ENCODE measurements at regions not wholly inside any gene's neighbourhood (a gene's known extent, or its start where the extent isn't known, plus 50 kb on each side); places are given as distances from the start of the nearest gene placed in this dataset.

DNA sequence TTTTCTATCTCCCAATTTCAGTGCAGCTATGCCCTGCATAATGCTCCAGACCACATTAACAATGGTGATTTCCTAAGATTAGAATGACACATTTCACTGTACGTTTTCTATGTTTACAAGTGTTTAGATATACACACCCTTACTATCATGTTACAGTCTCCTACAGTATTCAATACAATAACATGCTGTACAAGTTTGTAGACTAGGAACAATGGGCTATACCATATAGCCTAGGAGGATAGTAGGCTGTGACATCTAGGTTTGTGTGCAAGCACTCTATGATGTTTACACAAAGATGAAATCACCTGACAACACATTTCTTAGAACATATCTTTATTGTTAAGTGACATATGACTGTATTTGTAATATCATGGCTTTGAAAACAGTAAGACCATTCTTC lies 1435.6 kb upstream of the NUDT12 start:
- TF ChIP-seq, protein P1, sequence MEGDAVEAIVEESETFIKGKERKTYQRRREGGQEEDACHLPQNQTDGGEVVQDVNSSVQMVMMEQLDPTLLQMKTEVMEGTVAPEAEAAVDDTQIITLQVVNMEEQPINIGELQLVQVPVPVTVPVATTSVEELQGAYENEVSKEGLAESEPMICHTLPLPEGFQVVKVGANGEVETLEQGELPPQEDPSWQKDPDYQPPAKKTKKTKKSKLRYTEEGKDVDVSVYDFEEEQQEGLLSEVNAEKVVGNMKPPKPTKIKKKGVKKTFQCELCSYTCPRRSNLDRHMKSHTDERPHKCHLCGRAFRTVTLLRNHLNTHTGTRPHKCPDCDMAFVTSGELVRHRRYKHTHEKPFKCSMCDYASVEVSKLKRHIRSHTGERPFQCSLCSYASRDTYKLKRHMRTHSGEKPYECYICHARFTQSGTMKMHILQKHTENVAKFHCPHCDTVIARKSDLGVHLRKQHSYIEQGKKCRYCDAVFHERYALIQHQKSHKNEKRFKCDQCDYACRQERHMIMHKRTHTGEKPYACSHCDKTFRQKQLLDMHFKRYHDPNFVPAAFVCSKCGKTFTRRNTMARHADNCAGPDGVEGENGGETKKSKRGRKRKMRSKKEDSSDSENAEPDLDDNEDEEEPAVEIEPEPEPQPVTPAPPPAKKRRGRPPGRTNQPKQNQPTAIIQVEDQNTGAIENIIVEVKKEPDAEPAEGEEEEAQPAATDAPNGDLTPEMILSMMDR (IDR thresholded peaks at IDR 0.05; ENCODE audit: insufficient read depth, low read depth, low read length): no peak
- no peak for TF ChIP-seq EZH2 (IDR thresholded peaks at IDR 0.05; ENCODE audit: insufficient read depth, low read length)
- Mint-ChIP-seq H3K4me3 (ENCODE audit: unreplicated experiment) (no peak overlapping the region), H3K4me1 (ENCODE audit: low read depth, unreplicated experiment) (no peaks in the 10 kb centered on the region), H3K27ac (ENCODE audit: unreplicated experiment) (no peak overlapping the region), H3K9me3 (ENCODE audit: unreplicated experiment) (no peaks in the 10 kb centered on the region), H3K27me3 (ENCODE audit: low read depth, unreplicated experiment) (no peaks in the 10 kb centered on the region), H3K36me3 (ENCODE audit: low read depth, unreplicated experiment) (no peaks in the 10 kb centered on the region)
- no peaks in the 10 kb centered on the region for H3K27me3 ChIP-seq (ENCODE audit: insufficient read depth, low read length)
- H3K4me3 ChIP-seq (ENCODE audit: insufficient read depth, low read depth, low read length): no peak overlapping the region
- FAIRE-seq (no peak), DNase-seq (ENCODE audit: low read depth) (no peak)
- H3K79me2 ChIP-seq (ENCODE audit: insufficient read depth, low read length): no peaks in the 10 kb centered on the region
- H2AFZ ChIP-seq (ENCODE audit: low read depth, low read length): no peak overlapping the region
- H3K9me3 ChIP-seq (ENCODE audit: insufficient read depth, low read depth, low read length): no peaks in the 10 kb centered on the region
- no peak overlapping the region for H3K4me2 ChIP-seq (ENCODE audit: low read length)
- no peaks in the 10 kb centered on the region for H4K20me1 ChIP-seq (ENCODE audit: insufficient read depth, low read length)
- no peak overlapping the region for H3K27ac ChIP-seq (ENCODE audit: low read depth, low read length)
- no peak overlapping the region for H3K9ac ChIP-seq (ENCODE audit: low read length)
- H3K36me3 ChIP-seq (ENCODE audit: insufficient read depth, low read length): no peaks in the 10 kb centered on the region
- H3K4me1 ChIP-seq (ENCODE audit: insufficient read depth, low read length): no peaks in the 10 kb centered on the region

DNA sequence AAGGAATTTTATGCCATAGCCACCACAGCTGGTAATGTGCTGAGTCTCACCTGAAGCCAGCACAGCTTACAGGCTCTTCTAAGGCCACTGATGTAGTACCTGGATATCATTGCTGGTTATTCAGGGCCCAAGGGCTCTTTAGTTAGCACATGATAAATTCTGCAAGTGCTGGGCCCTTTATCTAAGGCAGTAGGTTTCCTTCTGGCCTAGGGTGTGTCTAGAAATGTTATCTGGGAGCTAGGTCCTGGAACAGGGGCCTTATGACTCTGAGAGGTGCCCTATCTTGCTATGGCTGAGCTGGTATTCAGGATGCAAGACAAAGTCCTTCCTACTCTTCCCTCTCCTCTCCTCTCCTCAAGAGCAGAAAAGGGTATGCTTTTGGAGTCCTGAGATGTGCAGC lies 1424.5 kb upstream of the NUDT12 start:
- no peaks in the 10 kb centered on the region for H3K9me3 ChIP-seq (ENCODE audit: insufficient read depth, low read depth, low read length)
- Mint-ChIP-seq H3K27ac (ENCODE audit: unreplicated experiment) (no peak overlapping the region), H3K4me3 (ENCODE audit: unreplicated experiment) (no peak overlapping the region), H3K4me1 (ENCODE audit: low read depth, unreplicated experiment) (no peaks in the 10 kb centered on the region), H3K9me3 (ENCODE audit: unreplicated experiment) (peaks cover 6% of the 10 kb centered on the region), H3K36me3 (ENCODE audit: low read depth, unreplicated experiment) (no peaks in the 10 kb centered on the region), H3K27me3 (ENCODE audit: low read depth, unreplicated experiment) (no peaks in the 10 kb centered on the region)
- no peaks in the 10 kb centered on the region for H3K4me1 ChIP-seq (ENCODE audit: insufficient read depth, low read length)
- TF ChIP-seq, protein P1 (IDR thresholded peaks at IDR 0.05; ENCODE audit: insufficient read depth, low read depth, low read length): no peak
- no peak for TF ChIP-seq EZH2 (IDR thresholded peaks at IDR 0.05; ENCODE audit: insufficient read depth, low read length)
- H2AFZ ChIP-seq (ENCODE audit: low read depth, low read length): no peak overlapping the region
- no peak overlapping the region for H3K4me3 ChIP-seq (ENCODE audit: insufficient read depth, low read depth, low read length)
- no peaks in the 10 kb centered on the region for H3K36me3 ChIP-seq (ENCODE audit: insufficient read depth, low read length)
- FAIRE-seq: no peak
- DNase-seq (ENCODE audit: low read depth): no peak
- H3K79me2 ChIP-seq (ENCODE audit: insufficient read depth, low read length): no peaks in the 10 kb centered on the region
- no peak overlapping the region for H3K27ac ChIP-seq (ENCODE audit: low read depth, low read length)
- H3K4me2 ChIP-seq (ENCODE audit: low read length): no peak overlapping the region
- no peak overlapping the region for H3K9ac ChIP-seq (ENCODE audit: low read length)
- no peaks in the 10 kb centered on the region for H4K20me1 ChIP-seq (ENCODE audit: insufficient read depth, low read length)
- H3K27me3 ChIP-seq (ENCODE audit: insufficient read depth, low read length): no peaks in the 10 kb centered on the region

DNA sequence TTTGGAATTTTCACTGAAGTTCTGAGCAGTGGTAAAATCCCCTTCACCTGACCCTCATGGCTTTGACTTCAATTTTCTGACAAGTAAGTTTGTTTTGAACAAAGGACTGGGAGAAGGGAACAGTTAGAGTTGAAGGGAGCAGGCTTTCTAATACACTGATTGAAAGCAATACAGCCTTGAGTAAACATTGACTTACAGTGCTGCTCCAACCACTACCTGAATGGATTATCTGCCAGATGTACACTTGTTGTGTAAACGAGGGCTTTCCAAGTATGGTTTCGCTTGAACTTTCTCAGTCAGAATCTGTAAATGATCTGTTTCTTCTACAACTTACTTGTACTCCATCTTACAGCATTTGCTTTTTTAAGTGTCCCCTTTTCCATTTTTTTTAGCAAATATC lies 1414.9 kb upstream of the NUDT12 start:
- Mint-ChIP-seq H3K27me3 (ENCODE audit: low read depth, unreplicated experiment) (no peaks in the 10 kb centered on the region), H3K27ac (ENCODE audit: unreplicated experiment) (no peak overlapping the region), H3K4me1 (ENCODE audit: low read depth, unreplicated experiment) (no peaks in the 10 kb centered on the region), H3K36me3 (ENCODE audit: low read depth, unreplicated experiment) (no peaks in the 10 kb centered on the region), H3K4me3 (ENCODE audit: unreplicated experiment) (no peak overlapping the region), H3K9me3 (ENCODE audit: unreplicated experiment) (no peaks in the 10 kb centered on the region)
- no peaks in the 10 kb centered on the region for H4K20me1 ChIP-seq (ENCODE audit: insufficient read depth, low read length)
- H3K27ac ChIP-seq (ENCODE audit: low read depth, low read length): no peak overlapping the region
- no peaks in the 10 kb centered on the region for H3K79me2 ChIP-seq (ENCODE audit: insufficient read depth, low read length)
- H2AFZ ChIP-seq (ENCODE audit: low read depth, low read length): no peak overlapping the region
- FAIRE-seq (no peak), DNase-seq (ENCODE audit: low read depth) (no peak)
- H3K4me1 ChIP-seq (ENCODE audit: insufficient read depth, low read length): no peaks in the 10 kb centered on the region
- no peaks in the 10 kb centered on the region for H3K36me3 ChIP-seq (ENCODE audit: insufficient read depth, low read length)
- TF ChIP-seq EZH2 (IDR thresholded peaks at IDR 0.05; ENCODE audit: insufficient read depth, low read length): no peak
- TF ChIP-seq, protein P1 (IDR thresholded peaks at IDR 0.05; ENCODE audit: insufficient read depth, low read depth, low read length): no peak
- no peaks in the 10 kb centered on the region for H3K27me3 ChIP-seq (ENCODE audit: insufficient read depth, low read length)
- no peaks in the 10 kb centered on the region for H3K9me3 ChIP-seq (ENCODE audit: insufficient read depth, low read depth, low read length)
- H3K4me3 ChIP-seq (ENCODE audit: insufficient read depth, low read depth, low read length): no peak overlapping the region
- H3K9ac ChIP-seq (ENCODE audit: low read length): no peak overlapping the region
- H3K4me2 ChIP-seq (ENCODE audit: low read length): no peak overlapping the region

Data from astrocyte (in vitro differentiated cells and primary cell).